ENCODE measurements at regions not wholly inside any gene's neighbourhood (a gene's known extent, or its start where the extent isn't known, plus 50 kb on each side); places are given as distances from the start of the nearest gene placed in this dataset.

- DNase-seq: no peak
These were observed 92.8 kb downstream of the HNRNPLL start for GRCh38 chr2:38509947-38510326.

GRCh38 chr2:38509314-38509946 lies 93.3 kb downstream of the HNRNPLL start:
- no peak for DNase-seq

GRCh38 chr2:38508311-38509039 lies 94.3 kb downstream of the HNRNPLL start:
- peak; percentile 62 for DNase-seq

GRCh38 chr2:38507712-38508111 lies 95.0 kb downstream of the HNRNPLL start:
- no peak for DNase-seq

GRCh38 chr2:38505779-38506178 lies 96.9 kb downstream of the HNRNPLL start:
- no peak for DNase-seq

- DNase-seq: no peak
These were observed 98.6 kb downstream of the HNRNPLL start for GRCh38 chr2:38504169-38504568.

GRCh38 chr2:38502107-38502506 lies 100.6 kb downstream of the HNRNPLL start:
- no peak for DNase-seq

GRCh38 chr2:38500283-38500634 lies 102.5 kb downstream of the HNRNPLL start:
- DNase-seq: no peak

GRCh38 chr2:38499548-38500282 lies 103.0 kb downstream of the HNRNPLL start:
- DNase-seq: no peak

- no peak for DNase-seq
These were observed 104.7 kb downstream of the HNRNPLL start for GRCh38 chr2:38498045-38498481.

- no peak for DNase-seq
These were observed 105.1 kb downstream of the HNRNPLL start for GRCh38 chr2:38497670-38498037.

GRCh38 chr2:38496927-38497669 lies 105.6 kb downstream of the HNRNPLL start:
- no peak for DNase-seq

- no peak for DNase-seq
These were observed 106.8 kb downstream of the HNRNPLL start for GRCh38 chr2:38495880-38496279.

- DNase-seq: no peak
These were observed 108.3 kb downstream of the HNRNPLL start for GRCh38 chr2:38494394-38494793.

- DNase-seq: no peak
These were observed 110.6 kb downstream of the HNRNPLL start for GRCh38 chr2:38492042-38492615.

- no peak for DNase-seq
These were observed 111.3 kb downstream of the HNRNPLL start for GRCh38 chr2:38491436-38491835.

- DNase-seq: no peak
These were observed 112.8 kb upstream of the ATL2 start for GRCh38 chr2:38489846-38490245.

- no peak for DNase-seq
These were observed 110.8 kb upstream of the ATL2 start for GRCh38 chr2:38487852-38488251.

- DNase-seq: no peak
These were observed 109.3 kb upstream of the ATL2 start for GRCh38 chr2:38486213-38487026.

- no peak for DNase-seq
These were observed 108.7 kb upstream of the ATL2 start for GRCh38 chr2:38485734-38486133.

GRCh38 chr2:38484957-38485356 lies 107.9 kb upstream of the ATL2 start:
- DNase-seq: no peak
